Activated CD4-positive, alpha-beta T cell treated with anti-CD3 and anti-CD28 coated beads, Interleukin-2, amount 10 ng/mL, durations not matched to agents 24 days and 14 days (primary cell): ENCODE measurements at regions not wholly inside any gene's neighbourhood (a gene's known extent, or its start where the extent isn't known, plus 50 kb on each side); places are given as distances from the start of the nearest gene placed in this dataset.
A peak's percentile ranks its signal among the peaks of the same experiment; 100 is the strongest.

Source experiments
- DNase-seq: peaks from one replicate; pipeline ENCODE4 v3.0.0; 2022
- H3K27ac Mint-ChIP-seq: one replicate; pipeline ENCODE4 v1.8.0; 2022; ENCODE audit warnings: mild to moderate bottlenecking, mixed read lengths
- H3K27me3 Mint-ChIP-seq: one replicate; pipeline ENCODE4 v1.8.0; 2022; ENCODE audit warnings: mixed read lengths
- H3K36me3 Mint-ChIP-seq: one replicate; pipeline ENCODE4 v1.8.0; 2022; ENCODE audit warnings: low read depth, mild to moderate bottlenecking, mixed read lengths
- H3K4me1 Mint-ChIP-seq: one replicate; pipeline ENCODE4 v1.8.0; 2021; ENCODE audit warnings: mixed read lengths
- H3K4me3 Mint-ChIP-seq: one replicate; pipeline ENCODE4 v1.8.0; 2022; ENCODE audit warnings: mild to moderate bottlenecking, moderate library complexity, mixed read lengths
- H3K9me3 Mint-ChIP-seq: one replicate; pipeline ENCODE4 v1.8.0; 2021; ENCODE audit warnings: mixed read lengths
- intact Hi-C: fragments of 100-400 bp; cut with micrococcal nuclease; formaldehyde crosslinking; loops from one replicate; pipeline ENCODE4 v1.15.1; 2023

DNA sequence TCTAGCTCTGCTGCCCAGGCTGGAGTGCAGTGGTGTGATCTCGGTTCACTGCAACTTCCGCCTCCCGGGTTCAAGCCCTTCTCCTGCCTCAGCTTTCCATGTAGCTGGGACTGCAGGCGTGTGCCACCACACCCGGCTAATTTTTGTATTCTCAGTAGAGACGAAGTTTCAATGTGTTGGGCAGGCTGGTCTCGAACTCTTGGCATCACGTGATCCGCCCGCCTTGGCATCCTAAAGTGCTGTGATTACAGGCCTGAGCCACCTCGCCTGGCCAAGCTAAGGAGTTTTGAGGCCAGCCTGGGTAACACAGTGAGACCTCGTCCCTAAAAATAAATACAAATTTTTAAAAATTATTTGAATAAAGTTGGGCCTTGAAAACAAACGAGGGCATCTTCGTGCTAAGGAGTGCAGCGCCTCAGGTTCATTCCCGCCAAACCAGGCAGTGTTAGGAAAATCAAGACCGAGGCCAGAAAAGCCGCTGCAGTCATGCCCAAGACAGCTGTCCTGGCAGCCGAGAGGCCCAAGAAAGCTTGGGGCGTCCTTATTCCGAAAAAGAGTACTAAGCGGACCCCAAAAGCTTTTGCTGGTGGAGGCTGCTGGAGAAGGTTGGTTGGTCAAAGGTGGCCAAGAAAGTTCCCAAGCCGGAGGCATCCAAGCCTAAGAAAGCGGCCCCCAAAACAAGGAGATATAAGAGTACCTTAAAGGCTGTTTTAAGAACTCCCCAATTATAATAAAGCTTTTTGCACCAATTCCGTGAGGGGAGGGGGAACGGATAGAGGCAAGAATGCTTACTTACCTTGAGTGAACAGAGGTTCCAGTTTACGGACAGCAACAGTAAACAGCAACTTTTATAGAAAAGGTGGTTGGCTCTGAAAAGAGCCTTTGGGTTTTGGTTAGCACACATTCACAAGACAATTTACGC lies 109.0 kb downstream of the HFE start:
- Mint-ChIP-seq H3K4me1 (peaks cover 55% of the 10 kb centered on the region), H3K9me3 (no peaks in the 10 kb centered on the region), H3K27me3 (no peaks in the 10 kb centered on the region), H3K4me3 (peak overlapping the region; percentile 87), H3K36me3 (peaks cover 7% of the 10 kb centered on the region), H3K27ac (peak overlapping the region; percentile 93)
- DNase-seq, result peak; percentile 86
- intact Hi-C loops, result loop anchor here (1.0 to 5.0 kb wide), 6 partner anchors 13 to 1616 kb away; a partner anchor contains a TSS

GRCh38 chr6:26196846-26197635 lies 109.8 kb downstream of the HFE start:
- Mint-ChIP-seq H3K9me3 (no peaks in the 10 kb centered on the region), H3K27me3 (no peaks in the 10 kb centered on the region), H3K36me3 (peaks cover 7% of the 10 kb centered on the region), H3K4me3 (peak overlapping the region; percentile 87), H3K27ac (peak overlapping the region; percentile 93), H3K4me1 (peaks cover 57% of the 10 kb centered on the region)
- peak; percentile 96 for DNase-seq
- intact Hi-C loops, result loop anchor here (1.0 to 5.0 kb wide), 6 partner anchors 14 to 1615 kb away; a partner anchor contains a TSS

DNA sequence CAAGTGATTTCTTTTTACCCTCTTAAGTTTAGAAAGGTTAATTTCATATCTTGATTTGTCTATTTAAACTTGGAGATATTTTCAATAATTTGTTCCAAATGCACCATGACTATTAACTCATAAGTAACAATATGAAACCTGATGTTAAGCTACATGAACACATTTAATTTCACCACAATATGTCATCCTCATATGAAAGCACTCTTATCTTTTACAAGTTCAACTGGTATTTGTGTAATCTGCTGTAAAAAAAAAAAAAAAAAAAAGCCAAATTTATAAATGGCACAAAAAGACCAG lies 110.4 kb downstream of the HFE start:
- H3K9me3 Mint-ChIP-seq, result no peaks in the 10 kb centered on the region
- DNase-seq, result no peak
- peak overlapping the region; percentile 87 for H3K4me3 Mint-ChIP-seq
- no peaks in the 10 kb centered on the region for H3K27me3 Mint-ChIP-seq
- intact Hi-C loops, result loop anchor here (1.0 to 5.0 kb wide), 6 partner anchors 15 to 1615 kb away; a partner anchor contains a TSS
- peak overlapping the region; percentile 93 for H3K27ac Mint-ChIP-seq
- H3K36me3 Mint-ChIP-seq, result peaks cover 7% of the 10 kb centered on the region
- H3K4me1 Mint-ChIP-seq, result peaks cover 57% of the 10 kb centered on the region

DNA sequence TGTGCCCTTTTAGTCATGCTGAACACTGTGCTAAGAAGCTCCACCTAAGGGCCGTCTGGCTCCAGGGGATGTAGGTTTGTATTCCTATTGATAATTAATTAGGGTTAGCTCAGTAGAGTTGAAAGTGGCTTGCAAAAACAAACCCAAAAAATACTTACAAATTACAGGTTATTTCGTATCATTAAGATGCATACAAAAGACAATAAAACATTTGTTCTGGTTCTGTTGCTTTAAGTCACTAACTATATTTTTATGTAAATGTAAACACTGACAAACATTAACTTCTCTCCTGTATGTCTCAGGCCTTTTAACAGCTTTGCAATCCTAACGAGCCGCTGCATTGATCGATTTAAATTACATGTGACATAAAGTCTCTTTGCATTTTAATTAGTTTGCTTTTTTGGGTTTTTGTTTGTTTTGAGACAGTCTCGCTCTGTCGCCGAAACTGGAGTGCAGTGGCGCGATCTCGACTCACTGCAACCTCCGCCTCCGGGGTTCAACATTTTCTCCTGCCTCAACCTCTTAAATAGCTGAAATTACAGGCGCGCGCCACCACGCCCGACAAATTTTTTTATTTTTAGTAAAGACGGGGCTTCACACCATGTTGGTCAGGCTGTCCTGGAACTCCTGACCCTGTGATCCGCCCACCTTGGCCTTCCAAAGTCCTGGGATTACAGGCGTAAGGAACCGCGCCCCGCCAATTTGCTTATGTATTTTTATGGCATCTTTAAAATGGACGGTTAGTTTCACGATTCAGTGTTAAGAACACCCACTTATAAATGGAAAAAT lies 110.9 kb downstream of the HFE start:
- Mint-ChIP-seq H3K27me3 (no peaks in the 10 kb centered on the region), H3K9me3 (no peaks in the 10 kb centered on the region), H3K4me1 (peaks cover 54% of the 10 kb centered on the region), H3K4me3 (peak overlapping the region; percentile 87), H3K27ac (peak overlapping the region; percentile 93), H3K36me3 (peaks cover 7% of the 10 kb centered on the region)
- intact Hi-C loops, result loop anchor here (1.0 to 5.0 kb wide), 6 partner anchors 15 to 1614 kb away; a partner anchor contains a TSS
- peak; percentile 85 for DNase-seq

- intact Hi-C loops, result loop anchor here (1.0 to 5.0 kb wide), 6 partner anchors 10 to 1614 kb away; a partner anchor contains a TSS
- Mint-ChIP-seq H3K27ac (peak overlapping the region; percentile 93), H3K4me3 (peak overlapping the region; percentile 87), H3K27me3 (no peaks in the 10 kb centered on the region), H3K4me1 (peaks cover 51% of the 10 kb centered on the region), H3K9me3 (no peaks in the 10 kb centered on the region), H3K36me3 (peaks cover 7% of the 10 kb centered on the region)
- DNase-seq, result no peak
Measured at GRCh38 chr6:26198722-26199056, 111.5 kb downstream of the HFE start.

DNA sequence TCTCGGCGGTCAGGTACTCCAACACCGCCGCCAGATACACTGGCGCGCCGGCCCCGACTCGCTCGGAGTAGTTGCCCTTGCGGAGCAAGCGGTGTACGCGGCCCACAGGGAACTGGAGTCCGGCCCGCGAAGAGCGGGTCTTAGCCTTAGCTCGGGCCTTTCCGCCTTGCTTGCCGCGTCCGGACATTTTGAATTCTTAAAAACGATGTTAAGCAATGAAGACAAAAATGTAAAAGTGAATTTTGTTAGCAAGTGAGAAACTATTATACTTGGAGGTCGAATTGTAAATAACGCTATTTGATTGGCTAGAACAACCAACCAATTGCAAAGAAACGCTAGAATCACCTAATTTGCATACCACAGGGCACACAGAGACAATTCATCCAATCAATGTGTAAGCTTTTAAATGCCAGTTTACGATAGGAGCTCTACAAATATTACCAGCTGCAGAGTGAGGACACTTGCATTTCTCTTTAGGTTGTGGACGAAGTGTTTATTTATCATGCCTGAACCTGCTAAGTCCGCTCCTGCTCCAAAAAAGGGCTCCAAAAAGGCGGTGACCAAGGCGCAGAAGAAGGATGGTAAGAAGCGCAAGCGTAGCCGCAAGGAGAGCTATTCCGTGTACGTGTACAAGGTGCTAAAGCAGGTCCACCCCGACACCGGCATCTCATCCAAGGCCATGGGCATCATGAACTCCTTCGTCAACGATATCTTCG lies 112.0 kb downstream of the HFE start:
- H3K4me3 Mint-ChIP-seq, result peak overlapping the region; percentile 87
- peaks cover 7% of the 10 kb centered on the region for H3K36me3 Mint-ChIP-seq
- H3K27me3 Mint-ChIP-seq, result no peaks in the 10 kb centered on the region
- no peaks in the 10 kb centered on the region for H3K9me3 Mint-ChIP-seq
- intact Hi-C loops, result loop anchor here (1.0 to 5.0 kb wide), 6 partner anchors 11 to 1613 kb away; a partner anchor contains a TSS
- DNase-seq, result peak; percentile 94
- peaks cover 55% of the 10 kb centered on the region for H3K4me1 Mint-ChIP-seq
- H3K27ac Mint-ChIP-seq, result peak overlapping the region; percentile 93

- Mint-ChIP-seq H3K36me3 (peaks cover 11% of the 10 kb centered on the region), H3K4me1 (peaks cover 54% of the 10 kb centered on the region)
Measured at GRCh38 chr6:26199773-26200764, 112.8 kb downstream of the HFE start.

GRCh38 chr6:26200918-26201721 lies 113.9 kb downstream of the HFE start:
- H3K4me3 Mint-ChIP-seq, result peak overlapping the region; percentile 74
- intact Hi-C loops, result no loop called here
- no peak for DNase-seq
- H3K27me3 Mint-ChIP-seq, result peaks cover 4% of the 10 kb centered on the region
- H3K4me1 Mint-ChIP-seq, result peaks cover 46% of the 10 kb centered on the region
- peak overlapping the region; percentile 91 for H3K27ac Mint-ChIP-seq
- peaks cover 7% of the 10 kb centered on the region for H3K36me3 Mint-ChIP-seq
- H3K9me3 Mint-ChIP-seq, result no peaks in the 10 kb centered on the region

More at GRCh38 chr6:26199773-26200764, 112.8 kb downstream of the HFE start:
- intact Hi-C loops, result loop anchor here (1.0 to 5.0 kb wide), 6 partner anchors 12 to 1612 kb away; a partner anchor contains a TSS
- no peak for DNase-seq
- H3K4me3 Mint-ChIP-seq, result peak overlapping the region; percentile 87
- peak overlapping the region; percentile 93 for H3K27ac Mint-ChIP-seq
- peaks cover 4% of the 10 kb centered on the region for H3K27me3 Mint-ChIP-seq
- H3K9me3 Mint-ChIP-seq, result no peaks in the 10 kb centered on the region

DNA sequence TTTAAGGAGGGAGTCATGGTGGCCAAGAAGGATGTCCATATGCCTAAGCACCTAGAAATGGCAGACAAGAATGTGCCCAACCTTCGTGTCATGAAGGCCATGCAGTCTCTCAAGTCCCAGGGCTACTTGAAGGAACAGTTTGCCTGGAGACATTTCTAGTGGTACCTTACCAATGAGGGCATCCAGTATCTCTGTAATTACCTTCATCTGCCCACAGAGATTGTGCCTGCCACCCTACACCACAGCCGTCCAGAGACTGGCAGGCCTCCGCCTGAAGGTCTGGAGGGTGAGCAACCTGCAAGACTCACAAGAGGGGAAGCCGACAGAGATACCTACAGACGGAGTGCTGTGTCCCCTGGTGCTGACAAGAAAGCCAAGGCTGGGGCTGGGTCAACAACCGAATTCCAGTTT lies 115.0 kb downstream of the HFE start:
- Mint-ChIP-seq H3K27ac (peak overlapping the region; percentile 52), H3K4me1 (peaks cover 42% of the 10 kb centered on the region), H3K4me3 (no peak overlapping the region), H3K27me3 (peaks cover 4% of the 10 kb centered on the region), H3K9me3 (no peaks in the 10 kb centered on the region), H3K36me3 (peaks cover 5% of the 10 kb centered on the region)
- intact Hi-C loops, result no loop called here
- no peak for DNase-seq

DNA sequence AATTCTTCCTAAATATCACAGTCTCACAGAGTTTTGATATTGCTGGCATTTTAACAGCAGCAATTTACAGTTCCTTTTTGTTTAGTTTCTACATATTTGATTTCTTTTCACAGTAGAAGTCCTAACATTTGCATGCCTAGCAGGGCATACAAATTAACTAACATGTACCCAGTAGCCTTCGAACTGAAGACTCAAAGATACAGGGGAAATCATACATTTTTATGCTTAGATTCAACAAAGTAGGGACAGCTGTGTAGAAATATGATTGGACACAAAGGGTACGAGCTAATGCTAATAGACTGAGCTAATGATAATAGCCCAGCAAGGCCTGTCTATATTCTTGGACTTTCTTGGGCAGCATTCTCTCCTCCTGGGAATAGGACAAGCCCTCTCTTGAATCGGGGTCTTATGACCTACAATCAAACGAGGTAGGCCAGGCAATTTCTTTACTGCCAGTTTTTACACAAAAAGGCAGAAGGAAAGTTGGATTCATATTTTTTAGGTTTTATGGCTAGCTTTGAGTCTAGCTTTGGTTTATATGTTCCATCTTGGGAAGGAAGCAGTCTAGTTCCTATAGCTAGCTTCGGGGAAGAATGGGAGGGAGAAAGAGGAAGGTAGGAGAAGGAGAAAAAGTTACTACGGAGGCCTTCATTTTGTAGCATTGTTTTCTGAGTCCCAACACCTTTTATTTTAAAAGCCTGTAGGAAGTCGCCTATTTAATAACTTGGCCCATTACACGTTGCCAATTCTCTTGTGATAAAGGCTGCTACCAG lies 115.8 kb downstream of the HFE start:
- Mint-ChIP-seq H3K9me3 (no peaks in the 10 kb centered on the region), H3K27ac (peak overlapping the region; percentile 82), H3K4me3 (peak overlapping the region; percentile 64), H3K4me1 (peaks cover 39% of the 10 kb centered on the region), H3K36me3 (peaks cover 5% of the 10 kb centered on the region), H3K27me3 (peaks cover 4% of the 10 kb centered on the region)
- DNase-seq, result no peak
- intact Hi-C loops, result no loop called here
